ENCODE measurements at regions not wholly inside any gene's neighbourhood (a gene's known extent, or its start where the extent isn't known, plus 50 kb on each side); places are given as distances from the start of the nearest gene placed in this dataset.

DNA sequence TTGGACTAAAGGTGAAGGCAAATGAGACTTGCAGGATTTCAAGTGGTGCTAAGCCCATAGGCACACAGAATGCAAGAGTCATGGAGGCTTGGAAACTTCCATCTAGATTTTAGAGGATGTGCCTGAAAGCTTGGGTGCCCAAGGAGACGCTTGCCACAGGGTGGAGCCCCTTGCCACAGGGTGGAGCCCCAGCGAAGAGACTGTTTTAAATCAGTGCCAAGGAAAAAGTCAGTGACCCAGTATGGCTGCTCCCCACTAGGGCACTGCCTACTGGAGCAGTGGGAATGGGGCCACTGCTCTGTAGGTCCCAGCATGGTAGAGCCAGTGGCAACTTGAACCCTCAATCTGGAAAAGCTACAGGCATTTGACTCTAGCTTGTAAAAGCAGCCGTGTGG is 794.2 kb upstream of the LCORL start:
- DNase-seq, result no peak

DNA sequence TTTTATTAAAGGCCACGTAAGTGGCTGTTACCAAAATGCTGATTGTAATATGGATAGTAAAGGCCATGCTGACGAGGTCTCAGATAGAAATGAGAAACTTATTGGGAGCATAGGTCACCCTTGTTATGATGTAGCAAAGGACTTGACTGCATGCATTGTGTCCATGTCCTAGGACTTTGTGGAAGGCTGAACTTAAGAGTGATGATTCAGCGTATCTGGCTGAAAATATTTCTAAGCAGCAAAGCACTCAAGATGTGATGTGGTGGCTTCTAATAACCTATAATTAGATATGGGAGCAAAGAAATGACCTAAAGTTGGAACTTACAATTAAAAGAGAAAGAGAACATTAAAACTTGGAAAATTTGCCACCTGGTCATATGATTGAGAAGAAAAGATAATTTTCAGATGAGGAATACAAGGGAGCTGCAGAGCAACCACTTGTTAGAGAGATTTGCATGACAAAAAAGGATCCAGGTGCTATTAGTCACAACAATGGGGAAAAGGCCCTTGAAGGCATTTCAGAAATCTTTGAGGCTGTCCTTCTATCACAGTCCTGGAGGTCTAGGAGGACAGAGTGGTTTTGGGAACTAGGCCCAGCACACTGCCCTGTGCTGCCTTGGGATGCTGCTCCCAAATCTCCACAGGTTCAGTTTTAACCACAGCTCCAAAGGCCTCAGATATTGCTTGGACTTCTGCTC is 793.7 kb upstream of the LCORL start:
- no peak for DNase-seq

DNA sequence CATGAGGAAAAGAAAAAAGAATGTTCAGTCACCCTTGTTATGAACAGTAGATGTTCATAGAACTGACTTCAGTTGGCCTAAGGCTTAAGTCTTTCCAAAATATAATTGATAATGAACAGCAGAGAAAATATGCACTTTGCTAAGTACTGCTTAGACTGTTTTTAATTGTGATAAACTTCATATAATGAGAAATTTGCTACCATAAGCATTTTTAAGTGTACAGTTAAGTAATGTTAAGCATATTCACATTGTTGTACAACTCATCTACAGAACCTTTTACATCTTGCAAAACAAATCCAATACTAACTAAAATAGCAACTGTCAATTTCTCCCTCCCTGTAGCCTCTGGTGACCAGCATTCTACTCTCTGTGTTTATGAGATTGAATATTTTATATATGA is 792.2 kb upstream of the LCORL start:
- no peak for DNase-seq

DNA sequence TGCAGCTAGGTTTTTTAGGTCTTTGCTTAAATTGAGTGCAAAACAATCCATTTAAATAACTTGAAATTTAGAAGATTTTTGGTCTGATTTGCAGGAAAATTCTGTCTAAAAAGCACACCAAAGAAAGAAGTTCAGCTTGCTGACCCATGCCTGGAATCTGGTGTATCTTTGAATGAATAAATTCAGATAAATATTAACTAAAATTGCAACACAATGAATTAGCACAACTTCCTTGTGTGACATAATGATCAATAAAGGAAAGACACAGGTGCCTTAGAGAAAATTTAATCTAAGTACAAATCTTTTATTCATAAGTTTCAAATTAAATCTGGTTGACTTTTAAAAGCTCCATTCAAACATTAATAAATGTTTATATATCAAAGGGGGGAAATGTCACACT is 791.5 kb upstream of the LCORL start:
- DNase-seq, result no peak

DNA sequence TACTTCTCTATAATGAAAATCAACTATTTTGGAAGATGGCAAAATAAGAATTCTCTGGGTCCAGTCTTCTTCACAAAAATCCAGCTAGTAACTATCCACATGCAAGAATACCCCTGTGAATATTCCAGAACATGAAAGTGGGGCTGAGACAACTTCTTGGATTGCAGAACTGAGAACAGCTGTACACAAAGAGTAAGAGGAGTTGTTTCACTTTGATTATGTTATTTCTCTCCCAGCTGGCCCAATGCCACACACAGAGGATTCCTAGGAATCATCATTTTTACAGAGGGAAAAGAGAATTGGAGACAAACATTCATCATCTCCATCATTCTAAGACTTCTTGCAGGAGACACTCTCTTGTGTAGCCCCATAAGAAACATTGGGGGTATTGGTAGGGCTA is 782.2 kb upstream of the LCORL start:
- DNase-seq, result no peak

DNA sequence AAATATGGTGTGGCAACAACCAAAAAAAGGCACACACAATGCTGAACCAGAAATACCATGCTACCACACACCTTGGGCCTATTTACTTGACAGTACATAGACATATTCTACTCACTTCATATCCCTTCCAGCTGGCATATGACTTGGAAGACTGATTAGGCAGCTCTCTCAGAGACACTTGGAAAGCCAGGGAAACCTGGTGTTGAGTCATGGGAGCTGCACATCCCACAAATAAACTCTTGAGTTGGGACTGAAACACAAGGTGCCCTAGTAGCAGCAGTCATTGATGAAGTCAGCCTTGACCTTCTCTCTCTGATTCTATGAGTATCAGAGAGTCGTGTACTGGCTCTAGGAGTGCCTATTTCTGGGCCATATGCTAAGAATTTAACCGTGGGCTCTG is 776.6 kb upstream of the LCORL start:
- no peak for DNase-seq

DNA sequence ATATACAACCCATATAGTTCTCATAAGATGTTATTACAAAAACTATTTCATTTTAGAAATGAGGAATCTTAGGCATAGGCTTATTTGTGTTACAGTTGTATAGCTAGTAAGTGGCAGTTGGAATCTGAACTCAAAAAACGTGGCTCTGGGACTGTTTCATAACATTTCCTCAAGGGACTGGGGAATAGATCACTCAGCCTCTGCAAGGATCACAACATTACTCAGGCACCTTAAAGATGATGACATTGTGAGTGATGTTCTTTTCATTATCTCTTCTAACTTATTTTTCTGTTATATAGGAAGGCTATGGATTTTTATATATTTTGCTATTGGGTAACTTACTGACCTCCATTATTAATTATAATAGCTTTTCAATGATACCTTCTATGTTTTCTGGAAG is 774.2 kb upstream of the LCORL start:
- no peak for DNase-seq

DNA sequence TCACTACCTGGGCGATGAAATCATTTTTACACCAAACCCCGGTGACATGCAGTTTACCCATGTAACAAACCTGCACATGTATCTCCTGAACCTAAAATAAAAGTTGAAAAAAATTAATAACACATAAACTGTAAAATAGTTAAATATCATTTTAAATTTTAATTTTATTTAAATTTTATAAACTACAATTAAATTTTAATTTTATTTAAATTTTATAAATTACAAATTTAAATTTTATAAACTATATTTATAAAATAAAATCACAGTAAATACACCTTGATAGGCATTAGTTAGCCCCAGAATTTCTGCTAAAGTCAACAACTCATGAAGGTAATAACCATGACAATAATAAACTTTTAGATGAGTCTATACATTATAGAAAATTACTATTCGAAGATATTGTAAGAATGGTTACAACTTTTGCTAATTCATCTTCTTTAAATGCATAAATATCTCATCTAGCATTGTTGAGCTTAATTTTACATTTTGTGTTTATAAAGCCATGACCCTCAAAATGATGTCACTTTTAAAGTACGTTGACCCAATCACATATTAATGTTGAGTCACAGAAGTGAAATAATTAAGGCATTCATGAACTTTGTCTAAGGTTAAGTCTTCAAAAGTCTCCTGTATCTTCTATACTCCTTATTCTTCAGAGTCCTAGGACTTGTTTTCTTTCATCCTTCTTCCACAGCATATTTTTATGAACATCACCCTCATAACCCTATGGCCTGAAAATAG is 755.8 kb upstream of the LCORL start:
- no peak for DNase-seq

DNA sequence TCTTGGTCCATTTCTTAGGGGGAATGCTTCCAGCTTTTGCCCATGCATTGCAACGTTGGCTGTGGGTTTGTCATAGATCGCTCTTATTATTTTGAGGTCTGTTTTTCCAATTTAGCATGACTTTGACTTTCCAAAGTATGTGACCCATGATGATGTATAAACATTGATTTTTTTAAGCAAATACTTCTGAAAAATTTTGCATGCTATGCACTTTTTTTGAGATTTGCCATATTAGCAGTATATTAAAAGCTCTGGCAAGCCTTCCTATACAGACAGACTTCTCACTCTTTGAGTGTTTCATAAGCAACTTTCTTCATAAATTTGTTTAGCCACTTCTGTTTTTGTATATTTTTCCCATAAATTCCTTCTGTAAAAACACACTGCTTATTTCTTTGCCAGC is 746.4 kb upstream of the LCORL start:
- DNase-seq, result no peak

DNA sequence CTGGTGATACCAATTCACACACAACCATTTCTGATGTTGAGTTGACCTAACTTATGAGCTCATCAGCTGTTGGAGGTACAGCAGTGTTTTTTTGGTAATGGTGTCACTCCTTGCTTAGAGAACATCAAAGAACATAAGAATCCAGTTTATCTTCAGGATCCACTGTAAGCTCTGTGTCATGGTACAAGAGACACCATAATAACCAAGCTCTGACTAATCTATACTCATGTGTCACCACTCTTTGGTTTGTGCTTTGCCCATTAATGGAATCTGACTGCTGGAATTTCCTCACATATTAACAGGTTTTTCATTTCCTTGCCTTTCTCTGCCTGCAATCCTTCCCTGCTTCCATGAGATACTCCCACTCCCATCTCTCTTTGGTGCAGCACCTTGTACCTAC is 735.1 kb upstream of the LCORL start:
- DNase-seq, result no peak

DNA sequence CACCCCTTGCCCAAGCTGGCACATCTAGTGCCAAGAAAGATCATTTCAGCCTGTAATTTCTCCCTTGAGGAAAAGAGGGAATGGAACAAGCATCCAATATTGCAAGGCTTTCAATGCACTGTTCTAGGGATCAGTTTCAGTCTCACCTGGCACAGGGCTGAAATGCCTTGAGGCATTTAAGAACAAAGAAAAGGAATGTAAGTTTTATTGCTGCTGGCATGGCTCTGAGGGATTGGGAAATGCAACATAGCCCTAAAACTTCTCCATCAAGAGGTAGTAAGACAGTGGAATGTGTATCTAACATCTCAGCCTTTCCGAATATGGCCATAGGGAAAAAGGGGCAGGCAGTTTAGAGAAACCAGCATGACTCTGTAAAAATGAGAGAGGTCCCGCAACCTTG is 732.6 kb upstream of the LCORL start:
- DNase-seq, result no peak

DNA sequence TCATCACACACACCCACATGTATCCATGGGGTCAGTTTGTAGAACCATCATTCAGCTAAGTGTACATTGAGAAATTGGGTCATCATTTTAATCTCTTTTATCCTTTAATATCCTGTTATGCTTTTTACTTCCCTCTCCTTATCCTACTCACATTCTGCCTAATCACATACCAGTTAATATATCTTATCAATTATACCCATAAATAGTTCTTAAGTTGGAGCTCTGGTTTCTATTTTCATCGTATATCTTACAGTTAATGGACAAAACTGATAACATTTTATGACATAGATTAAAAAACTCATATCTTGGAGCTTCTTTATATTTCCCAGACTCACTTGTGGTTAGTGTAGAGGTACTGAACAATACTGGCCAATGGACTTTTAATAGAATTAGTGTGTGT is 729.5 kb upstream of the LCORL start:
- DNase-seq, result no peak

DNA sequence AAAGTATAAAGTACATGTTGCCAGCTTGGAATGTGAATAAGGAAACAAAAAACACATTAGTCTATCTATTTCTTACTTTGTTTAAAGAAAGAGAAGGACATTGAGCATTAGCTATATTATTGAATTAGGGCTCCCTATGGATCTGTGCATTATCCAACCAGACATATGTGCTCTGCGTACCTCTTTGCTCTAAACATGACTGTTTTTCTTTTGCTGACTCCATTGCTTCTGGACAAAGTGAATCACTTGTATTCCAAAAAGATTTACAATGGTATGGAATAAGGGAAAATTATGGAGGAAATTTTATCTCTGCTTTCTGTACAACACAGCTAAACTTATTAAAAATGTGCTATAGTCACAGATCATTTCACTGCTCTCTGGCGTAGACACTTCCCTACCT is 727.8 kb upstream of the LCORL start:
- DNase-seq, result no peak

DNA sequence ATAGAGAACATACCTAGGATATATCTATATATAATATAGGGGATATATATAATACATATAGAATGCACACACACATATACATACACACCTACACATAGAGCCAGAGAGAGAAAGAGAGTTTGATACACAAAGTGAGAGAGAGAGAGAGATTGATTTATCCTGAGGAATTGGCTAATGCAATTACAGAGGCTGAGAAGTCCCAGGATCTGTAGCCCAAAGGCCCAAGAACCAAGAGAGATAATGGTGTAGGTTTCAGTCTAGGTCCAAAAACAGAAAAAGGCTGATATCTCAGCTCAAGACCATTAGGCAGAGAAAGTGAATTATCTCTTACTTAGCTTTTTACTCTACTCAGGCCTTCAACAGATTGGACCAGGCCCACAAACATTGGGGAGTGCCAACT is 715.0 kb upstream of the LCORL start:
- DNase-seq, result no peak

DNA sequence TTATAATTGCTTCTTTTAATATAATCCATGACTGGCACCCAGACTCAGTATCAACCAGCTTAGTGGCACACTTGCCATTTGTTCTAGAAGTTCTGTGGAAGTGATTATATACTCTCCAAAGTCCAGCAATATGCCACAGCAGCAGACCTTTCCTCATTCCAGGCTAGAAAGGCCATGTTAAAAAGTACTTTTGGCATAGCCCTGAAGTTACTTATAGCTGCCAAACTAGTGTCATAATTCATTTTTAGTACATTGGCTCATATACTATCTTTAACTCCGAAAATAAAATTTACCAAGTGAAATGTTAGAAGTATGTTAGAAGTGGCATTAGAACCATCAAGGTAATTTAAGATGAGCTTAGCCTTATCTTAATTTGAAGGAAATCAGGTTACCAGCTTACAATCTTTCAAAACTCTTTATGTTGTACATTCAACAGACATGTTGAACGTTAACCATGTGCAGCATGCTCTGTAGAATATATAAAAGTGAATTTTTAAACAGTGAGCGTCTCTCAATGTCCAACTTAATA is 714.2 kb upstream of the LCORL start:
- DNase-seq, result no peak

DNA sequence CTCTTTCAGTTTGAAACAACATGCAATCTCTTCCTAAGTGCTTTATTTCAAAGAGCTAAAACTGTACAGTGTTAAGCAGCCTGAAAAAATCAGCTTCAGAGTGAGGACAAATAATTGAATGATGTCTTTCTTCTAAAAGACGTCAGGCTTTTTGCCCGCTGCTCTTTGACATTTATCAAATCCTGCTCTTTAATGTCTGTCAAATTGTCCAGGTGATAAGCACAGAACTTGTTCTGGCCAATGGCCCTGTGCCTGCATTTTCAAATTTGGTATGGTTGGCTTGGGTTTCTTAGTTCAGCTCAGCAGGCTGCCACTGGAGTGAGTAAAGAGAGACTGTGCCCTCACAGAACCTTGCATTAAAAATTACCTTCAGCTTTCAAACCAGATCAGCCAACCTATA is 712.9 kb upstream of the LCORL start:
- DNase-seq, result no peak

DNA sequence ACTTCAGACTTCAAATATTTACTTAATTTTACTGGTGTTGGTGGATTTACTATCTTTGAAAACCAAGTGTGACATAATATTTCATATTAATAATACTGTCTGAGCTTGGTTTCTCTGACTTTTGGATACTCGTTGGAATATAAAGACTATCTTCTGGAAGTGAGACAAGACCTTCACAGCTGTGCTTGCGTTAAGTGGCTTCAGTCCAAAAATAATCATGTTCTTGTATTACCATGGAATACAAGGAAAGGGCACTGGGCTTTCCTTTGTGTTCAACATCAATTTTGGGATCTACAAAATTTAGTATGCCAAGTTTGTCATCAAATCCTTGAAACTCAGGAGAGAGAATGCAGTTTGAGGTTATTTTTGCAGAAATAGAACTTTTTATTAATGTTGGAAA is 712.4 kb upstream of the LCORL start:
- DNase-seq, result no peak

DNA sequence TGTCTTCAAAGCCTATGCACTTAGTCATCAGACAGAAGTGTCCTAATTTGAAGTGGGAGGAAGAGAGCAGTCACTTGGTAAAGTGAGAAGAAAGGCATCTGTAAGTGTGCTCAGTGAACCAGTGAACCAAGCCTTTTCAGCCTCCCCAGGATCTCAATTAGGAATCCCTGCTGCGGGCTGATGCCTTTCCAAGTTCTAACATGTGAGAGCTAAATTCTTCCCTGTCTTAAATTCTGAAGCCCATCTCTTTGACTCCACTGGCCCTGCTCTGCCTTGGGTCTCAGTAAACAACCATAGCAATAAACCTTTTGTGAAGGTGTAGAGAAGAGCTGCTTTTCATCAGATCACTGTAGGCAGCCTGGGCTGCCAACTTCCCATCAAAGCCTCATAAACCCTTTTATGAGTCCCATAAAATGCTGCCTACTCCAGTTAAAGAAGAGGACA is 701.2 kb upstream of the LCORL start:
- DNase-seq, result no peak

DNA sequence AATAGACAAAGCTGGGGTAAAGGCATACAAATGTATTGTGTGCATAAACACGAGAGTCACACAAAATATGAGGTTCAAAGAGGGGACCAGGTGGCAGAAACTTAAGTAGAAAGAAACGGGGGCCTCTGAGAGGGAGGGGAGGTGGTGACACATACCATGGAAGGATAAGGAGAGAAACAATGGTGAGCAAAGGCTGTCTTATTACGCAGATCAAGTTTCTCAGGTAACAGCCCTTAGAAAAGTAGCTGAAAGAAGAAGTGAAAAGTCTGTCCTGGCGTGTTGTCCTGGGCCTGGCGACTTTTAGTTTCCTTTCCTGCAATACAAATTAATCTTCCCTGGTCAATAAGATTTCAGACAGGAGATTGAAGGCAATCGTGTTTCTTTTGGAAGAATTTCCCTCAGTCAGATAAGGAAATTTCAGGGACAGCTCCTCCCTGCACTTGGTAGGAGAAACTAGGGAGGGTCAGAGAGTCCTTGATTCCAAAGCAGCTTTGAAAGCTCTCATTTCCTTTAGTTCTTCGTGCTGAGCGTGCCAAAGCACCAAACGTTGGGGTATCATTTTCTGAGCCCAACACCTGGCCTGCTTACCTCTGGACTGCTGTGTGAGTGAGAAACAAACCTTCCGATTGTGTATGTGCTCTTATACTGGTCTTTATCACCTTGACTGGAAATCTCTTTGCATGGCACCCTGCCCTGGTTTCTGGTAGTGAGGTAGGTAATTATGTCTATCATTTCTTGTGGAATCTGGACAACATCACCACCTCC is 676.7 kb upstream of the LCORL start:
- no peak for DNase-seq

DNA sequence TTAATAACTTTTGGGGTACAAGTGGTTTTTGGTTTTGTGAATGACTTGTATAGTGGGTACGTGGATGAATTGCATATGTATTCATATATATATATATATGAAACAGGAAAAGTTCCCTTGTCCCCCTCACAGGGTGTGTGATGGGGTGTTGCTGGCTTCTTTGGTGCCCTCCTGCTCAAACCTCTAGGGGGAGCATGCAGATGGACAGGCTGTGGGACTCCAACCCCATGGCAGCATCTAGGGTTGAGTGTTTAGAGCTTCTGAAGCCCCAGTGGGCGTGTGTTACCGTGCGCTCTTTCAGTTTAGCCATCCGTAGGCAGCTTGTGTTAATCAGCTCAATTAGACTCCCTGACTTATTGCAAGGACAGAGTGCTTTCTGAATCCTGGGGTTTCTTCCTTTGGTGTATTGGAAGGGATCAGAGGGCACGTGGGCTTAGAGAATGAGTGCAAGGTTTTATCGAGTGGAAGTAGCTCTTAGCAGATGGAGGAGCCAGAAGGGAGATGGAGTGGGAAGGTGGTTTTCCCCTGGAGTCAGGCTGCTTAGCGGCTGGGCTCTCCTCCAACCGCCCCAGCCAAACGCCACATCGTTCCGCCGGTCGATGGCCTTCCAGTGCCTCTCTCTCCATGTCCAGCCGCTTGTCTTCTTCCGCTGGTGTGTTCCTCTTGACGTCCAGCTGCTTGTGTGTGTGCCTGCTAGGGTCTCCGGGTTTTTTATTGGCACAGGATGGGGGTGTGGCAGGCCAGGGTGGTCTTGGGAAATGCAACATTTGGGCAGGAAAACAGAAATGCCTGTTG is 674.4 kb upstream of the LCORL start:
- DNase-seq, result no peak

DNA sequence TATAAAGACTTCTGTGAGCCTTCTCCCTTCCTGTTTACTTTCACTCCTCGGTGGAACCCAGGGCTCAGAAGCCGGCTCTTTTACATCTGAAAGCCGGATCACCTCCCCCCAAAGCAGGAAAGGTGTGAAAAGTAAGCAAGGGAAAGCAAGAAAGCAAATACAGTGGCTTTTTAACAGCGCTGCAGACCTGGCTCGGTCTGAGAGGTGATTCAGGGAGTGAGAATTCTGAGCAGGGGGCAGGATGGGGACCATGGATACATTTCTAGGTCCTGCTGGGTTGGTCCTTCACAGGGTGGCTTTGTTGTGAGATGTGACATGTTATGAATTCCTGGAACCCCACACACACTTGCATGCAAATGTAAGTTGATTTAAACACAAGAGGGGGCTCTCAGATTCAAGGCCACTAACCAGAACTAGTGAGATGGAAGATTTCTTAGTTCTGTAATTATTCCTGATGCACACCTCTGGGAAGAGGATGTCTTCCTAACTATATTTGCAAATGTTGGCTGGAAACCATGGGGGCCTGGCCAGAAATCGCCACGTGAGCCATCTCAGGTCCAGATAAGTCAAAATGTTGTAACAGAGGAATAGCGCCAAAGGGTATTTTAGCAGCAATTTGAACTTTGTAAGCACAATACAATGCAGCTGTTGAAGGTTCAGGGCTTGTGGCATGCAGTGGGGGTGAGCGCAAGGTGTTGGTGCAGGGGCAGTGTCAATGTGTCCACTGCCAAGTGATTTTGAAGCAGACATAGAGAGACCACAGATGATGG is 670.1 kb upstream of the LCORL start:
- no peak for DNase-seq

DNA sequence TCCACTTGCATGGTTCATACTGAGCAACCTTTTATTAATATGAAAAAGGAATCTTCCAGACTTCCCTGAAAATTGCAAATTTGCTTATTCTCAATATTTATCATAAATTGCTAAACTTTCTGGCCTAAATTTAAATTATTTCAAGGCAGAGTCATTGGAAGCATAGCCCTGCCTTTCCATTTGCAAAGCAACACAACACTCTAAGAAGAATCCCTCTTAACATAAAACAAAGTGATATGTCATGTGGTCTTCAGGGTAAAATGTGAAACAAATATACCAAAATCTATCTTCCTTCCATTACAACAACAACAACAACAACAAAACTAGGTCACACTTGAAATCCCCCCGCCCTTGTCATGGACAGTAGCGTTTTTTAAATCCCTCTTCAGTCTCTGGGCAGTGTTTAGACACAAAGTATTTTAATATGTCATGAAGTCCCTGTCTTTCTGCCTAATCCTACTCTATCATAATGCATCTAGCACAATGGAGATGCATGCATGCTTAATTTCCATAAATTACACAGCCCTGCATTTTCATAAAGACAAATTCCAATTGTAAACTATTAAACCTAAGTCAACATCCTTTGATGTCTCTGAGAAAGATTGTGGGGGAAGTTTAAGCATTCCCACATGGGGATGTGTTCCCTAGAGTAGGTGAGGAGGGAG is 668.9 kb upstream of the LCORL start:
- no peak for DNase-seq
